NCI-H2107 treated with DMSO at 0.1 percent for 48 hours (cell line): ENCODE measurements at regions not wholly inside any gene's neighbourhood (a gene's known extent, or its start where the extent isn't known, plus 50 kb on each side); places are given as distances from the start of the nearest gene placed in this dataset.

Experiments
- DNase-seq: peaks from one replicate; lab custom pipeline; 2025; ENCODE audit not compliant: unreplicated experiment; lab: John Stamatoyannopoulos, UW

DNA sequence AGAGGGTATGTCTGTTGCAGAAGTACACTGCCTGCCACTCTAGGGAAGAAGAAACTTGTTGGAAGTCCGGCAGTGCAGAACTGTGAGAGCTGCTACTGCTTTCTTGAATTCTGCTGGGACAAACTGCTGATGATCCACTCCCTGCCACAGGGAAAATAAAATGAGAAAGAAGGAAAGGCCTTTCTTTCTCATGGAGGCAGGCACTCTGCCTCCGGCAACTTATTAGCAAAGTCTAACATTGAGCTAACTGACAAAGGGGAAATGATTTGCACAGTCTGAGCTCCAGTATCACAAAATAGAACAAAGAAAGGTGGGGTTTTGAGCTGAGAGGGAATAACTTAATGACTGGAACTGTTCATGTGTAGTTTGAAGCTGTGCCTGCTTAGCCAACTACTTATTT lies 134.6 kb downstream of the AASDHPPT start:
- no peak for DNase-seq

DNA sequence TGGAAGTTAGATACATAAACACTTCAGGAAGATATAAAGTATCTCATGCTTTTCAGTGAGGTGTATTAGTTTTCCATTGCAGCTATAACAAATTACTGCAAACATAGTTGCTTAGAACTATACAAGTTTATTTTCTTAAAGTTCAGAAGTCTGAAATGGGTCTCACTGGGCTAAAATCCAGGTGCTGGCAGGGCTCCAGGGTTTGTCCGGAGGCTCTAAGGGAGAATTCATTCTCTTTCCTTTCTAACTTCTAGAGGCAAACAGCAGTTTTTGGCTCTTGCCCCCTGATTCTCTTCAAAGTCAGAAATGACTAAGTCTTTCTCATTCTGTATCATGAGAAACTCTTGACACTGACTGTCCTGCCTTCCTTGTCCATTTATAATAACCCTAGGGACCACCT lies 138.8 kb downstream of the AASDHPPT start:
- no peak for DNase-seq

DNA sequence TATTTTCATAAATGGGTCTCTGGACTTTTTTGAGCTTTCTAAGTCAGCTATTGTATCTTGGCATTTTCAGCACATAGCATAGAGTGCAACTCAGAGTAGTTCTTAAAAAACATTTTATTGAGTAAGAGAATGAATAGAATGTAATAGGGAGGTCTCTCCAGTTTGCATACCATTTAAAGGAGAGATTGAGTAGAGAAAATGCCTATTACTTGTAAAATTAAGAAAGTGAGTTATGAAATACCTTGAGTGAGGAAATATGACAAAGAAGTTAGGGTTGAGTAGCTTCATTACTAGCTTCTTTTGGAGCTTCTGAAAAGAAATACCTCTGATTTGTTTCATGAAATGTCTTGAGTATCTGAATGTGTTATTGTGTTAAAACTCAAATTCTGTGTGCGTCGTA lies 140.0 kb downstream of the AASDHPPT start:
- no peak for DNase-seq

DNA sequence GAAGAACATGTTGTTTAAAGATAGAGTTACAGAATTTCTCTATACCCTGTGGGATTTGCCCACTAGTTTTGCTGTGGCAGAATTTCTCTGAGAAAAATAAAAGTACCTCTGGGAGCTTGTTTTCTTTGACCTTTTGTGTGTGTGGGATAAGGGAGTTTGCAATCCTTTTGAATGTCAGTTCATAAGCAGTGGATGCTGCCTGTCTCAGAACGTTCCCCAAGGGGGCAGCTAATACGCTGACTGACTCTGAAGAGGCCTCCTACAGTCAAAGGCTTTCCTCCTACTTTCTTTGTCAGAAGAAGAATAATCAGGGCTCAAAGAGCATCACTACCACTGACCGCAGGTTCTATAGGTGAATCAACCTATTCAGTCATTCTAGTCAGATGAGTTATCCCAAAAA lies 140.6 kb downstream of the AASDHPPT start:
- no peak for DNase-seq

DNA sequence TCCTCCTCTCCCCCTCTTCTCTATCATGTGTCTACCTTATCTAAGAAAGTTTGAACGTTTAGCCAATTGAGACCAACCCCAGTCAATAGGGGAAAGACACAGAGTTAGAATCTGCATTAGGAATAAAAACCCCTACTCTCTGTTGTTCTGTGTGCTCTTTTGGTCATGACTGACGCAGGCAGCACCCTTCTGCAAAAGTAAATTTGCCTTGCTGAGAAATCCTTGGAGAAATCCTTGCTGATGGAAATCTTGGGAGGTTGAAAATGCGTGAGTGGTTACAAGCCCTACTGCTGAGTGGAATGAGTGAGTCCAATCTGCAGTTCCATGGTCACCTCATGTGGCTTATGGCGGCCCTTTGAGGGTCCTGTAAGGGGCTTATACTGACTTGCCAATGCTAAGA lies 145.2 kb downstream of the AASDHPPT start:
- DNase-seq = no peak

DNA sequence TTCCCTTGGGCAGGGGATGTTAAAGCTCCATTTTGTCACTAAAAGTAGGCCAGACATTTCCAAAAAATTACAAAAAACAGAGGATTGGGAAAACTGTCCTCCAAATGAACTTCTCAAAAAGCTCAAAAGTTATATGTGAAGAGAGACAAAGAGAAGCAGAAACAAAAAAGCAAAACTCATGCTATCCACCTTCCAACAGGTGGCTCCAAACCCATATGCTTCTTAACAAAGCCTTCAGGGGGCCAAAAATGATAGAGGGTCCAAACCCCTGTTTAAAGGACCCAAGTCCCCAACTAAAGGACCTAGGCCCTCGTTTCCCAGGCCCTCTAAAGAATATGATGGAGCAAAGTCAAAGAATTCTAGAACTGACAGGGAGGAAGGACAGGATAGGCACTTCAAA lies 146.7 kb downstream of the AASDHPPT start:
- no peak for DNase-seq

DNA sequence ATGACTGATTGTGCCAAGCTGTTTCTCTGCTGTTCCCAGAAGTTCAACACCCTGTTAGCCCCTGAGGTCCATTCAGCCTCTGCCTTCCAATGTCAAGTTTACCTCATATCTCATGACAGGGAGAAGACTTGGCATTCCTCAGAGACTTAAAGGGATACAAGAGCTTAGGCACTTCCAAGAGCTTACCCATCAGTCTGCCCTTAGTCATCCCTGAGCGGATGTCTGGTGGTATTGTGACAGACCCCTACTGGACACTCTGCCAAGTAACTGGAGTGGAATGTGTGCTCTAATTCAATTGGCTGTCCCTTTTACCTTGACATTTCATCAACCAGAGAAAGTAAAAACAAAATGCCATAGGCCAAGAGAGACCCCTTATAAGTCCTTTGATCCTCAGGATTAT lies 151.5 kb downstream of the AASDHPPT start:
- DNase-seq = no peak

DNA sequence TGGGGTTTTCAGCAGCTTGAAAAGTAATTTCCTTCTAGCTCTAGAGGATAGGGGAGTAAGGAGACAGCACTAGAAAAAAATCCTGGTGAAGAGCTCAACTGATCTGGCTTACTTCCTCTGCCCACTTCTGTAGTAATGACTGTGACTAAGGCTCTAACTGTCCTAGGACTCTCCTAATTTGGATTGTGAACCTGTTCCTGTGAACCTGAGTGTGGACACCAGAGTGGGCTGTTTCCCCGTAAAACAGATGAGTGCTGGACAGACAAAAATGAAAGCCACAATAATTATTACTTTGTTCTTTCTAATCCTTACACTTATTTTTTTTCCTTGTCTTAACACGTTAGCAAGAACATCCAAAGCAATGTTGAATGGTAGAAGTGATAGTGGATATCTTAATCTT lies 154.1 kb downstream of the AASDHPPT start:
- DNase-seq = no peak

DNA sequence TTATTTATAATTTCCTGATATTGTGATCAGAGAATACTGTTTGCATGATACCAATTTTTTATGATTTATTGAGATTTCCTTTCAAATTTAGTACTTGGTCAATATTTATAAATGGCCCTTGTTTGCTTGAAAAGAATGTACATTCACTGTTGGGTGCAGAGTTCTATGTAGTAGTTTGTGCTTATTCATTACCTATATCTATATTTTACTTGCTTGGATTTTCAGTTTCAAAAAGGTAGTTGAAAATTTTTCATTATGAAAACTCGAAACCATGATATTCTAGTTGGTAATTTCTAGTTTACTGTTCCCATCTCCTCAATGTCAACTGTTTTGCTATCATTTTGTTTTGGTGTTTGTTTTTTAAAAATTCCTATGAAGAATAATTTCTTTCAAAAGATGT lies 155.7 kb downstream of the AASDHPPT start:
- no peak for DNase-seq

DNA sequence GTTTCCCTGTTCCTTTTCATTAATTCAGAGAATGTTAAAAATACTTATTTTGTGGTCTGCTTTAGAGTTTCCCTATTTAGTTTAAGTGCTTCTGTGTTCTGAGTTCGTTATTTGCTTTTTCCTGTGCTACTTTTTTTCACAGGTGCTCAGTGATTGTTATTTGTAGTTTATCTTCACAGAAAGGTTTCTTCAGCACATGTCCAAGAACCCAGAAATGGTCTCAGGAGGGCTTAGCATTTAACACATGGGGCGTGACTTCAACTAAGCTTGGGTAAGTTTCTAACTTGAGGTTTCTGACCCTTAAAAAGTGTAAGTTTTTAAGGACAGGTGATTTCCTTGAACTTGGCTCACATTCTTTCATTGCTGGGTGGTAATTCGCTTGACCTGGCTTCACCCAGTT lies 157.3 kb downstream of the AASDHPPT start:
- DNase-seq = no peak

DNA sequence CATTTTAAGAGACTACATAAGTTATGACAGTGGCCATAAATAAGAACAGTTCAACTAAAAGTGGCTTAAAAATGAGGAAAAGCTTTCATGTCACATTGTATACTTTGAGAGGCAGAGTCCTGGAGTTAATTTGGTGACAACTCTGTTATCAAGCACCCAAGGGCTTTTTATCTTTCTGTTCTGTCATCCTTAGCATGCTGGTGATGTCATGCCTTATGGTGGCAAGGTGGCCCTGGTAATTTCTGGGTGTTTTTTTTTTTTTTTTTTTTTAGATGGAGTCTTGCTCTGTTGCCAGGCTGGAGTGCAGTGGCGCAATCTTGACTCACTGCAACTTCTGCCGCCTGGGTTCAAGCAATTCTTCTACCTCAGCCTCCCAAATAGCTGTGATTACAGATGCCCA lies 158.8 kb downstream of the AASDHPPT start:
- no peak for DNase-seq

DNA sequence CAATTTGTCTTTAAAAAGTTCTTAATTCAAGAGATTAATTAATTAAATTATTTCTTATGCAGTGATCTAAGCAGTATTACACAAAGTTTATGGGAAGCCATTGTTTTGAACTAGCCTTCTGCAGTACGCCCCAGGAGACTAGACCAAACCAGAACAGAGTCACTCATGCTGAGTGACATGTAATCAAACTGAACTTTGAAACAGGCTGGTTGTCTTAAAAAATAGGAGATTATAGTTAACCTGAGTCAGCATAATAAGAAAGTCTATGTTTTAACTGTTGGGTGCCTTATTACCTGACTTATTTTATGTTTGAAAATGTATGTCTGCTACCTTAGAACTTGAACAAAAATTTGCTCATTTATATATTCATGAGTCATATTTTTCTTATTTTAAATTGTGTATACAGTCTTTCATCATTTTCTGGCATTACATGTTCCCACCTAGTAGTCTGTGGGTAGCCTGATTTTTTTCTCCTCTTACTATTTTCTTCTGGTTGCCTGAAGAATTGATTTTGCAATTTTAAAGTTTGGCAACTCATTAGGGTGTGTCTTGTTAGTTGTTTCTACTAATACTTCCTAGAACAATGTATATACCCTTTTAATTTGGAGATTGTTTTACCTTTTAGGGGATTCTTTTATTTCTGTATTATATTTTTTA lies 161.4 kb downstream of the AASDHPPT start:
- no peak for DNase-seq

DNA sequence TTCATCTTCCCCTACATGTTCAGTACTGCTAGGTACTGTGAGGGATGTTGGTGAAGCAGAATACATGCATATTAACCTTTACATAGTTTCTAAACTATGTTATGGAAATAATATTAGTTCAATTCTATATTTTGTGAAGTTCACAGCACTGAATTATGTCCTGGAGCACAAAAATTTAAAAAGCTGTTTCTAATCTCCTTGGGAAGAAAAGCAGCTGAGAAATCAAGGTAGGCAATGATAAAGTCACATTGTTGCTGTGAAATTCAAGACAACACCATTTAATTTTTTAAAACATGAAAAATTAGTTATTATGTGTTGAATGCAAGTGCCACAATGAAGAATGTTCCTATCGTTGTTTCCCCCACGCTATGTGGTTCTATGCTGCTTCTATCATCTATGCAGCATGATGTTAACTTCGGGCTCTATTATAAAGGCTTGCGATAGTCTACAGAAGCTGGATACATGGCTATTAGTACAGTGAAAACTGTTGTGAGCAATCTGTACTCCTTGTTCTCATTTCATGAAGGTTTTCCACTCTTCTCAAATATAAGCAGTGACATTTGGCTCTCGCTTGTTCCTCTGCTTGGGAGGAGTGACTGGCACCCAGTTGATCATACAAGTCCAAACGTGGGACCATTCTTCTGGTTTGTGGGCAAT lies 164.3 kb downstream of the AASDHPPT start:
- no peak for DNase-seq

DNA sequence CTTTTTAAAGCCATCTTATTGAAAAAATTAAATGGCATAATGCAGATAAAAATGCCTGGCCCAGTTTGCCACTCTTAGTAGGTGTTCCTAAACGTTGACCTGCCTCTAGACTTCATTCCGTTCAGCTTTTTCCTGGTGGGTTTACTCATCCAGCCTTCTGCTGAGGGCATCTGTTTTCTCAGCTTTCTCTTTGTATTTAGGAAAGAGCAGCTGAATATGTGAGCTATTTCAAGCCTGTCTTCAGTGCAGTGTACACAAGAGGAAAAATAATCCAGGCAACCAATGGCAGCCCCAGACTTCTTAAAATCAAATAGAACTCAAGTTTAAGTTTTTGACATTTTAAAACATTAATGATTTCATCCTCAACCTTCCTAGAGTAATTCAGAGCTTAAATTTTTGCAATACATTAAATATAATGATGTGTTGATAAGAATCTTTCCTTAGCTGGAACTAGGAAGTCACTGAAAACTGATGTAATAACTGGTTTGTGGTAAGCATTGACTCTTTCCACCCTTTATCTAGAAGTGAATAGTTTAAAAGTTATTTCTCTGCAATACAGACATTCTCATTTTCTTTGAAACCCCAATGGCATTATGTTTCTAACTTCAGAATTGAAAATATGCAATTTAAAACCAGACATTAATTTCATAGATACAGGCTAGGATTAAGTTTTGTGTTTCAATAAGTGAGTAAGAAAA lies 165.4 kb downstream of the AASDHPPT start:
- no peak for DNase-seq

DNA sequence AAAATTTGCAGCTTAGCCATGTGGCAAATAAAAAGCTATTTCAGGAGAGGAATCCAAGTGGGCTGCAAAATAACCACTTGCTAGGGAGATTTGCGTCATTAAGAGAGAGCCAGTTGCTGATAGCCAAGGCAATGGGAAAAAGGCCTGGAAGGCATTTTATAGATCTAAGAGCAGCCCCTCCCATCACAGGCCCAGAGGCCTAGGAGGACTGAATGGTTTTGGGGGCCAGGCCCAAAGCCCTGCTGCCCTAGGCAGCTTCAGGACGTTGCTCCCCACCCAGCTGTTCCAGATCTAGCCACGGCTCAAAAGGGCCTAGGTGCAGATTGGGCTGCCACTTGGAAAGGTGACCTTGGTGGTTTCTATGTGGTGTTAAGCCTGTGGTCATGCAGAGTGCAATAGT lies 169.0 kb downstream of the AASDHPPT start:
- DNase-seq = no peak

DNA sequence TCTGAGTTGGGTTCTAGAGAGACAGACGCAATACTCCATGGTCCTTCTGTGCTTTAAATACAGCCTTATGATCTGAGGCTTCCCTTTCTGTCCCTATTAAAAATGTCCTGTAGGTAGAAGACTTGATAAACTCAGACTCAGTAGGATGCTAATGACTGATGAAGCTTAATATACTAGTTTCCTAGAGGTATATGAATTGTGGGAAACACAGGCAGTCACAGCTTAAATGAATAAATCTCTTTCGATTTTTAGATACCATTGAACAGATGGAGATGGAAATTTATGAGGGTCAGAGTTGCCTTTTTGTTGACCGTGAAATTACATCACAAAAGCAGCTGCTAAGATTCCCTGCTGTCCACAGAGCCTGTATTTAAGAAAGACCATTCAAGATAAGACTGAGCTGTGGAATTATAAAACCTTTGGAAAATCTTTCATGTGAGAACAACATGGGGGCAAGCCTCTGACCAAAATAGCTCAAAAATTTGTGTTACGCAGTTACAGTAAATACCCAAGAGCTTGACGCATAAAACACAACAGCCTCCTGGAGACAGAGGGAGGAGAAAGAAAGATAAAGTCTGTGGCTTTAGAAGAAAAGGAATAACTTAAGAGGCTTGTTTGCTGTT lies 172.3 kb downstream of the AASDHPPT start:
- no peak for DNase-seq

DNA sequence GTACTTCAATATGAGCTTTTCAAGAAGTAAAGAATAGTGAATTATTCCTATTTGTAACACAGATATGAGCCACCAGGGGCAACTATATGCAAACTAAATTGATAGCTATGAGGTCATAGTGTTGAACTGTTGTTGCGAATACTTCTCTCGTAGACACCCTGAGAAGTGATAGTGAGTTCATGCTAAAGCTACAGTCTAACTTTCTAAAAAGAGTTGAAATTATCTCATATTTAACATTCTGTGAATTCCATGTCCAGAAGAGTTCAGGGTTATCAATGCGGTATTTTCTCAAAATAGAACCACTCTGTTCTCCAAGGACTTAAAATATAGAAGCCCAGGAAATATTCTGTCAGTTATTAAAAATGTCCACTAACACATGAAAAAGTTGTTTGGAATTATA lies 185.4 kb downstream of the AASDHPPT start:
- DNase-seq = no peak

DNA sequence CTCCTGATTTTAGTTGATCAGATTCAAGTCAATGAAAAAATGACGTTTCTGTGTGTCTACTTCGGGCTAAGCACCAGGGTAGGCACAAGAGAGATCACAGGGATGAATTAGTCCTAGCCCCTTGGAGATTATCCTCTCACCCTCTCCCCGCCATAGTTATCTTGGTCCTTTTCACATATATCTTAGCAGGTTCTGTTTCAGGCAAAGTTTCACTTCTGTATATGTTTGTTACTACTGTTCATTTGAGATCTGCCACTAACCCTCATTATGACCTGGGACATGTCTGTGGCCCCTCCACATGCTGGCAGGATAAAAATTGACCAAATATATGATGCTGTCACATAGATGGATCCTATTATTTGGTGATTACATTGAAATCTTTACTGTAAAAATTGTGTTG lies 186.1 kb downstream of the AASDHPPT start:
- no peak for DNase-seq

DNA sequence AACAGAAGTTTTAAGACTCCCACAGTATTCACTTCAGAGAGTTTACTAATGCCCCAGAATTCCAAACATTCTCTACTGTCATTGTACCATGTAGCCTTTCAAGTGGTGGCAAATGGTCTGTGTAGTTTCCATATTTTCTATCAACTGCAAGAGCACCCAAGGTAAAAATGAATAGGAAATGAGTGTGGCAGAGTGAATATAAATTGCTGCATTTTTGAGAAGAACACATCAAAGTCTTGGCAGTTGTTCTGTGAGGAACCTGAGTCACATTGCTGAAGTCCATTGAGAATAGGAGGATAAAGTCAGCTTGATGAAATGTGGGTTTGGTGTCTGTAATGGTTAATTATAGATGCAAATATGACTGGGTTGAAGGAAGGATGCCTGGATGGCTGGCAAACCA lies 193.6 kb downstream of the AASDHPPT start:
- no peak for DNase-seq

DNA sequence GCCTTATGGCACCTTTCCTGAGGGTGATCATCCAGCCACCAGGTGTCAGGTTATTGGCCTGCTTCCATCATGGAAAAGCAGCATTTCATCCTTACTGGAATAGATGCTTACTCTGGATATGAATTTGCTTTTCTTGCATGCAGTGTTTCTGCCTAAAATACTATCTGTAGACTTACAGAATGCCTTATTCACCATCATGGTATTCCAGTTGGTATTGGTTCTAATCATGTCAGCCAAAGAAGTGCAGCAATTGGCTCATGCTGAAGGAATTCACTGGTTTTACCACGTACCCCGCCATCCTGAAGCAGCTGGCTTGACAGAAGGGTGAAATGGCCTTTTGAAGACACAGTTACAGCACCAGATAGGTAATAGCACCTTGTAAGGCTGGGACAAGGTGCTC lies 194.2 kb downstream of the AASDHPPT start:
- DNase-seq = no peak

DNA sequence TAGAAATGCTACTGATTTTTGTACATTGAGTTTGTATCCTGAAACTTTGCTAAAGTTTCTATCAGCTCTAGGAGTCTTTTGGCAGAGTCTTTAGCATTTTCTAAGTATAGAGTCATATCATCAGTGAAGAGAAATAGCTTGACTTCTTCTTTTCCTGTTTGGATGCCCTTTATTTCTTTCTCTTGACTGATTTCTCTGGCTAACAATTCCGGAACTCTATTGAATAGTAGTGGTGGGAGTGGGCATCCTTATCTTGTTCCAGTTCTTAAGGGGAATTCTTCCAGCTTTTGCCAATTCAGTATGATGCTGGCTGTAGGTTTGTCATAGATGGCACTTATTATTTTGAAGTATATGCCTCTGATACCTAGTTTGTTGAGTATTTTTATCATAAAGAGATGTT lies 197.7 kb downstream of the AASDHPPT start:
- DNase-seq = no peak

DNA sequence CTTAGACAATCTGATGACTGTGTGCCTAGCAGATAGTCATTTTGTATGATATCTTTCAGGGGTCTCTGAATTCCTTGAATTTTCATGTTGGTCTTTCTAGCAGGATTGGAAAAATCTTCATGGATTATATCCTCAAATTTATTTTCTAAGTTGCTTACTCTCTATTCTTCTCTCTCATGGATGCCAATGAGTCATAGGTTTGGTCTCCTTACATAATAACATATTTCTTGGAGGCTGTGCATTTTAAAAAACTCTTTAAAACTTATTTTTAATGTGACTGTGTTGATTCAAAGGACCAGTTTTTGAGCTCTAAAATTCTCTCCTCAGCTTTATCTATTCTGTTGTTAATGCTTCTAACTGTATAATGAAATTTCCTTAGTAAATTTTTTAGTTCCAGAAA lies 198.7 kb downstream of the AASDHPPT start:
- DNase-seq = no peak
